GM12878 (cell line): ENCODE measurements at regions not wholly inside any gene's neighbourhood (a gene's known extent, or its start where the extent isn't known, plus 50 kb on each side); places are given as distances from the start of the nearest gene placed in this dataset.

Experiments
- ATAC-seq: fragments of 200-7000 bp; cut with Tn5 transposase; 3 replicates; pipeline ENCODE4 v1.9.1; 2020; ENCODE audit warnings: mild to moderate bottlenecking, moderate library complexity
- BruUV-seq: library from RNA; stranded (reverse); fragments of 400-500 nt; replicated peaks from 2 replicates; lab custom pipeline; 2021; lab: Mats Ljungman, UMichigan
- CTCF ChIA-PET: fragments of 300-600 bp; sonication (Branson Sonifier 250); formaldehyde crosslinking; extraction: SDS; loops from one replicate; lab custom pipeline; 2021; ENCODE audit warnings: inconsistent platforms; lab: Yijun Ruan, JAX
- POLR2A ChIA-PET: fragments of 350-600 bp; formaldehyde crosslinking; extraction: SDS; loops from one replicate; lab custom pipeline; 2021; ENCODE audit warnings: inconsistent platforms; lab: Charles Lee
- RAD21 ChIA-PET: fragments of 300-600 bp; sonication (Branson Sonifier 250); formaldehyde crosslinking; loops from one replicate; lab custom pipeline; 2023; ENCODE audit warnings: antibody characterized with exemption; ENCODE audit not compliant: unreplicated experiment; lab: Charles Lee
- SMC1A ChIA-PET: fragments of 300-600 bp; sonication (Branson Sonifier 250); formaldehyde crosslinking; loops from one replicate; lab custom pipeline; 2023; ENCODE audit not compliant: unreplicated experiment, uncharacterized antibody; lab: Charles Lee
- DNase-seq: peaks from one replicate; pipeline ENCODE4 v3.0.0-alpha.2; 2011; ENCODE audit warnings: low read depth, low spot score
- FAIRE-seq: peaks from 3 replicates; lab custom pipeline; 2011; peaks lifted over from hg19 to GRCh38; lab: Jason Lieb, UNC
- H2AFZ ChIP-seq: 2 replicates; pipeline ENCODE4 v1.6.0; 2011; ENCODE audit warnings: low read depth, low read length, control low read depth; ENCODE audit not compliant: control insufficient read depth
- H3K27ac ChIP-seq: 2 replicates; pipeline ENCODE4 v1.5.1; 2011; ENCODE audit warnings: control low read depth; ENCODE audit not compliant: control insufficient read depth, insufficient read depth
- H3K27me3 ChIP-seq, 2 experiments: replicated peaks in 1 of 2; 2 replicates each; pipeline versions ENCODE4 v1.6.0 to v1.6.1; 2011; ENCODE audit warnings: low read length in 1 of 2; ENCODE audit not compliant: control insufficient read depth in 2 of 2, insufficient read depth in 2 of 2
- H3K36me3 ChIP-seq, 2 experiments: 2 replicates each; pipeline ENCODE4 v1.5.1; 2011; ENCODE audit warnings: low read length in 1 of 2; ENCODE audit not compliant: control insufficient read depth in 2 of 2, insufficient read depth in 2 of 2
- H3K4me1 ChIP-seq: 2 replicates; pipeline ENCODE4 v1.6.1; 2011; ENCODE audit warnings: mild to moderate bottlenecking, low read length, moderate library complexity, mixed read lengths; ENCODE audit not compliant: control insufficient read depth, insufficient read depth
- H3K4me2 ChIP-seq: 2 replicates; pipeline ENCODE4 v1.6.0; 2011; ENCODE audit warnings: control low read depth; ENCODE audit not compliant: control insufficient read depth, insufficient read depth
- H3K4me3 ChIP-seq: fragments of 200-600 bp; sonication (generic); 2 replicates; pipeline ENCODE4 v1.5.1; 2016
- H3K79me2 ChIP-seq: 2 replicates; pipeline ENCODE4 v1.6.0; 2011; ENCODE audit warnings: low read length; ENCODE audit not compliant: control insufficient read depth, insufficient read depth
- H3K9ac ChIP-seq: 2 replicates; pipeline ENCODE4 v1.8.0; 2011; ENCODE audit warnings: low read length, control low read depth, mixed read lengths; ENCODE audit not compliant: control insufficient read depth, insufficient read depth
- H3K9me3 ChIP-seq: replicated peaks from 3 replicates; pipeline ENCODE4 v1.5.1; 2011; ENCODE audit warnings: mild to moderate bottlenecking, low read length; ENCODE audit not compliant: control insufficient read depth, insufficient read depth
- H4K20me1 ChIP-seq: 2 replicates; pipeline ENCODE4 v1.6.0; 2011; ENCODE audit not compliant: control insufficient read depth, insufficient read depth
- CTCF ChIP-seq, 3 experiments: IDR thresholded peaks in 2 of 3; conservative IDR thresholded peaks in 1 of 3; 2 replicates each; pipeline ENCODE4 v1.5.1; 2011; ENCODE audit warnings: low read depth in 3 of 3, low read length in 3 of 3, mild to moderate bottlenecking in 3 of 3, control low read depth in 2 of 3, moderate library complexity in 2 of 3, inconsistent platforms in 1 of 3, mixed read lengths in 1 of 3; ENCODE audit not compliant: control insufficient read depth in 2 of 3, insufficient read depth in 1 of 3; ENCODE audit errors: extremely low read depth in 1 of 3
- RAD21 ChIP-seq: IDR thresholded peaks from 2 replicates; pipeline ENCODE4 v1.6.1; 2011; ENCODE audit warnings: mild to moderate bottlenecking, low read depth, low read length, moderate library complexity; ENCODE audit not compliant: insufficient read depth
- SMARCA5 ChIP-seq: fragments of 450-650 bp; IDR thresholded peaks from 2 replicates; pipeline ENCODE4 v1.6.1; 2017; ENCODE audit warnings: mild to moderate bottlenecking
- SMC3 ChIP-seq: IDR thresholded peaks from 2 replicates; pipeline ENCODE4 v1.6.1; 2011; ENCODE audit warnings: low read length, improper control_type of control experiment, borderline replicate concordance
- SREBF1 ChIP-seq: IDR thresholded peaks from 2 replicates; pipeline ENCODE4 v1.6.1; 2012; ENCODE audit warnings: mild to moderate bottlenecking, low read length
- TCF7 ChIP-seq: IDR thresholded peaks from 2 replicates; pipeline ENCODE4 v1.6.1; 2014; ENCODE audit warnings: antibody characterized with exemption, borderline replicate concordance
- WGBS: methylation state at CpG from one replicate; pipeline ENCODE4 v1.1.6; 2016; ENCODE audit warnings: low lambda C conversion rate; ENCODE audit not compliant: insufficient replicate concordance, insufficient coverage; ENCODE audit errors: missing lambda C conversion rate; 5-methylcytosine and 5-hydroxymethylcytosine counted together
- in situ Hi-C: fragments of 300-500 bp; cut with MboI; formaldehyde crosslinking; loops from 9 replicates; pipeline ENCODE4 v1.14.3; 2018; ENCODE audit warnings: mixed read lengths
- intact Hi-C: fragments of 100-400 bp; cut with micrococcal nuclease; formaldehyde crosslinking; loops from one replicate; pipeline ENCODE4 v1.14.2; 2022; ENCODE audit not compliant: unreplicated experiment
- TF ChIP-seq, protein P1 (sequence below): fragments of 450-650 bp; IDR thresholded peaks from 2 replicates; pipeline ENCODE4 v1.6.1; 2018; ENCODE audit warnings: mild to moderate bottlenecking, low read depth, moderate library complexity; ENCODE audit not compliant: partially characterized antibody

GRCh38 chr2:163155279-163155883 lies 316.8 kb upstream of the KCNH7 start:
- no peaks in the 10 kb centered on the region for H3K4me1 ChIP-seq
- no peak overlapping the region for H3K4me2 ChIP-seq
- intact Hi-C loops = loop anchor here (10.0 kb wide), 1 partner anchor 1379 kb away; no protein-coding TSS in a partner anchor
- no peaks in the 10 kb centered on the region for H3K27me3 ChIP-seq
- 0% methylated on average over 3 of the region's 3 CpGs for WGBS
- in situ Hi-C loops = no loop called here
- H3K9ac ChIP-seq = no peak overlapping the region
- RAD21 ChIA-PET = interaction anchor here (1.1 kb wide), 1 partner anchor 26 kb away, joined by 3 read pairs; no protein-coding TSS in a partner anchor
- SMC1A ChIA-PET = no interaction called here
- no peaks in the 10 kb centered on the region for H3K79me2 ChIP-seq
- no peaks in the 10 kb centered on the region for H3K9me3 ChIP-seq
- H2AFZ ChIP-seq = no peak overlapping the region
- no TSS peak for BruUV-seq
- POLR2A ChIA-PET = no interaction called here
- H3K27ac ChIP-seq = no peak overlapping the region
- H3K4me3 ChIP-seq = no peak overlapping the region
- FAIRE-seq = peak; percentile 65
- H4K20me1 ChIP-seq = no peaks in the 10 kb centered on the region
- peak; percentile 3 for DNase-seq
- peak; percentile 84 for ATAC-seq
- TF ChIP-seq TCF7 (no peak), SREBF1 (no peak), RAD21 (peak; percentile 56), SMARCA5 (no peak), SMC3 (peak; percentile 12; the same call in 1 of the 2 replicates), CTCF (IDR thresholded peaks at IDR 0.05 in 2 of 3, conservative IDR thresholded peaks at IDR 0.05 in 1 of 3; ENCODE audit: control insufficient read depth in 2 of 3, extremely low read depth in 1 of 3, insufficient read depth in 1 of 3, low read depth in 3 of 3, low read length in 3 of 3) (peak; percentile 32 to 57 (median 55); a peak in 5 of 6 replicates)
- TF ChIP-seq, protein P1, sequence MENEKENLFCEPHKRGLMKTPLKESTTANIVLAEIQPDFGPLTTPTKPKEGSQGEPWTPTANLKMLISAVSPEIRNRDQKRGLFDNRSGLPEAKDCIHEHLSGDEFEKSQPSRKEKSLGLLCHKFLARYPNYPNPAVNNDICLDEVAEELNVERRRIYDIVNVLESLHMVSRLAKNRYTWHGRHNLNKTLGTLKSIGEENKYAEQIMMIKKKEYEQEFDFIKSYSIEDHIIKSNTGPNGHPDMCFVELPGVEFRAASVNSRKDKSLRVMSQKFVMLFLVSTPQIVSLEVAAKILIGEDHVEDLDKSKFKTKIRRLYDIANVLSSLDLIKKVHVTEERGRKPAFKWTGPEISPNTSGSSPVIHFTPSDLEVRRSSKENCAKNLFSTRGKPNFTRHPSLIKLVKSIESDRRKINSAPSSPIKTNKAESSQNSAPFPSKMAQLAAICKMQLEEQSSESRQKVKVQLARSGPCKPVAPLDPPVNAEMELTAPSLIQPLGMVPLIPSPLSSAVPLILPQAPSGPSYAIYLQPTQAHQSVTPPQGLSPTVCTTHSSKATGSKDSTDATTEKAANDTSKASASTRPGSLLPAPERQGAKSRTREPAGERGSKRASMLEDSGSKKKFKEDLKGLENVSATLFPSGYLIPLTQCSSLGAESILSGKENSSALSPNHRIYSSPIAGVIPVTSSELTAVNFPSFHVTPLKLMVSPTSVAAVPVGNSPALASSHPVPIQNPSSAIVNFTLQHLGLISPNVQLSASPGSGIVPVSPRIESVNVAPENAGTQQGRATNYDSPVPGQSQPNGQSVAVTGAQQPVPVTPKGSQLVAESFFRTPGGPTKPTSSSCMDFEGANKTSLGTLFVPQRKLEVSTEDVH = no peak
- CTCF ChIA-PET = interaction anchor here (1.0 to 7.3 kb wide), 5 partner anchors 10 to 103 kb away, joined by 3 to 48 read pairs (median 3); no protein-coding TSS in a partner anchor
- H3K36me3 ChIP-seq = no peaks in the 10 kb centered on the region
